Astrocyte (in vitro differentiated cells and primary cell): ENCODE measurements at regions not wholly inside any gene's neighbourhood (a gene's known extent, or its start where the extent isn't known, plus 50 kb on each side); places are given as distances from the start of the nearest gene placed in this dataset.
"Not testable (repeated sequence)": the region's sequence is repeated elsewhere in the genome, so short reads cannot be mapped to it uniquely, and the experiment has no call there.

Experiments
- DNase-seq: peaks from one replicate; pipeline ENCODE4 v3.0.0-alpha.2; 2010; ENCODE audit warnings: low read depth
- FAIRE-seq: peaks from 2 replicates; lab custom pipeline; 2011; peaks lifted over from hg19 to GRCh38; lab: Jason Lieb, UNC
- H2AFZ ChIP-seq: 2 replicates; pipeline ENCODE4 v1.6.0; 2012; ENCODE audit warnings: low read depth, low read length, inconsistent platforms
- H3K27ac ChIP-seq: 2 replicates; pipeline ENCODE4 v1.5.1; 2011; ENCODE audit warnings: low read depth, low read length, inconsistent platforms
- H3K27me3 ChIP-seq: 2 replicates; pipeline ENCODE4 v1.6.0; 2011; ENCODE audit warnings: low read length, inconsistent platforms; ENCODE audit not compliant: insufficient read depth
- H3K36me3 ChIP-seq: 2 replicates; pipeline ENCODE4 v1.5.1; 2011; ENCODE audit warnings: low read length, inconsistent platforms; ENCODE audit not compliant: insufficient read depth
- H3K4me1 ChIP-seq: 2 replicates; pipeline ENCODE4 v1.5.1; 2011; ENCODE audit warnings: low read length, inconsistent platforms; ENCODE audit not compliant: insufficient read depth
- H3K4me2 ChIP-seq: 2 replicates; pipeline ENCODE4 v1.6.0; 2012; ENCODE audit warnings: low read length, inconsistent platforms
- H3K4me3 ChIP-seq: 2 replicates; pipeline ENCODE4 v1.5.1; 2011; ENCODE audit warnings: low read depth, mild to moderate bottlenecking, low read length, inconsistent platforms; ENCODE audit not compliant: insufficient read depth
- H3K79me2 ChIP-seq: 2 replicates; pipeline ENCODE4 v1.6.0; 2012; ENCODE audit warnings: mild to moderate bottlenecking, low read length, inconsistent platforms; ENCODE audit not compliant: insufficient read depth
- H3K9ac ChIP-seq: 2 replicates; pipeline ENCODE4 v1.6.0; 2012; ENCODE audit warnings: mild to moderate bottlenecking, low read length, inconsistent platforms
- H3K9me3 ChIP-seq: 2 replicates; pipeline ENCODE4 v1.5.1; 2012; ENCODE audit warnings: low read depth, mild to moderate bottlenecking, low read length, inconsistent platforms; ENCODE audit not compliant: insufficient read depth
- H4K20me1 ChIP-seq: 2 replicates; pipeline ENCODE4 v1.6.0; 2012; ENCODE audit warnings: low read length, inconsistent platforms; ENCODE audit not compliant: insufficient read depth
- H3K27ac Mint-ChIP-seq: one replicate; pipeline ENCODE4 v1.8.0; 2021; ENCODE audit warnings: mild to moderate bottlenecking, mixed read lengths; ENCODE audit not compliant: unreplicated experiment
- H3K27me3 Mint-ChIP-seq: one replicate; pipeline ENCODE4 v1.8.0; 2021; ENCODE audit warnings: low read depth, mixed read lengths; ENCODE audit not compliant: unreplicated experiment
- H3K36me3 Mint-ChIP-seq: one replicate; pipeline ENCODE4 v1.8.0; 2021; ENCODE audit warnings: low read depth, mixed read lengths; ENCODE audit not compliant: unreplicated experiment
- H3K4me1 Mint-ChIP-seq: one replicate; pipeline ENCODE4 v1.8.0; 2021; ENCODE audit warnings: low read depth, mixed read lengths; ENCODE audit not compliant: unreplicated experiment
- H3K4me3 Mint-ChIP-seq: one replicate; pipeline ENCODE4 v1.8.0; 2021; ENCODE audit warnings: mild to moderate bottlenecking, moderate library complexity, mixed read lengths; ENCODE audit not compliant: unreplicated experiment
- H3K9me3 Mint-ChIP-seq: one replicate; pipeline ENCODE4 v1.8.0; 2021; ENCODE audit warnings: mild to moderate bottlenecking, mixed read lengths; ENCODE audit not compliant: unreplicated experiment

- not testable (repeated sequence) for H3K9me3 ChIP-seq, H3K4me2 ChIP-seq, H4K20me1 ChIP-seq, FAIRE-seq, H3K36me3 ChIP-seq, H3K36me3 Mint-ChIP-seq, H2AFZ ChIP-seq, H3K27me3 ChIP-seq, H3K4me1 Mint-ChIP-seq, H3K9me3 Mint-ChIP-seq, H3K4me3 Mint-ChIP-seq, H3K27ac Mint-ChIP-seq, H3K4me3 ChIP-seq, DNase-seq, H3K27me3 Mint-ChIP-seq, H3K4me1 ChIP-seq, H3K9ac ChIP-seq, H3K27ac ChIP-seq, H3K79me2 ChIP-seq
These were observed 134.2 kb upstream of the NBPF9 start for GRCh38 chr1:149237515-149237914.

GRCh38 chr1:149239897-149240508 lies 136.7 kb upstream of the NBPF9 start:
- H3K36me3 ChIP-seq, H3K4me2 ChIP-seq, H3K27ac Mint-ChIP-seq, H3K4me1 ChIP-seq, H3K9me3 Mint-ChIP-seq, H3K36me3 Mint-ChIP-seq, H4K20me1 ChIP-seq, H3K4me3 Mint-ChIP-seq, DNase-seq, FAIRE-seq, H3K9me3 ChIP-seq, H3K27ac ChIP-seq, H3K4me3 ChIP-seq, H3K27me3 Mint-ChIP-seq, H2AFZ ChIP-seq, H3K9ac ChIP-seq, H3K4me1 Mint-ChIP-seq, H3K79me2 ChIP-seq, H3K27me3 ChIP-seq: not testable (repeated sequence)

DNA sequence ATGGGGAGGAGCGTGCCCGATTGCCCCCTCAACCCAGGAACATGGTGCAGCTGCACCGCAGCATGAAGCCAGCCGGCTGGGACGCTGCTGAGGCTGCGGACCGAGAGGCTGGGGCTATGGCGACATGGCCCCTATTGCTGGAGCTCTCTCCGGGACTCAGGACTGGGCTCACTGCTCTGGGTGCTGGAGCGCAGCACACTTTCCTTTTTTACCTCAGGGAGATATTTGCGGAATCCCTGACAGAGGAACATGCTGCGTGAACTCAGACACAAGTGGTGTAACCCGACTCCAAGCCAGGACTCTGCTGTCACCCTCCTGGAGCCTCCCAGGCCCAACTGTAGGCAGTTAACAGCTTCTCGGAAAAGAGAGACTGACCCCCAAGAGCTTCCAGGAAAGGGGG lies 137.2 kb upstream of the NBPF9 start:
- not testable (repeated sequence) for H3K9me3 Mint-ChIP-seq, H3K27ac ChIP-seq, H3K4me1 ChIP-seq, H3K27me3 Mint-ChIP-seq, H3K4me2 ChIP-seq, H3K9me3 ChIP-seq, H2AFZ ChIP-seq, H3K36me3 ChIP-seq, H3K36me3 Mint-ChIP-seq, H3K4me1 Mint-ChIP-seq, H3K4me3 ChIP-seq, H3K27ac Mint-ChIP-seq, H3K9ac ChIP-seq, H3K4me3 Mint-ChIP-seq, H3K79me2 ChIP-seq, DNase-seq, H4K20me1 ChIP-seq, FAIRE-seq, H3K27me3 ChIP-seq

DNA sequence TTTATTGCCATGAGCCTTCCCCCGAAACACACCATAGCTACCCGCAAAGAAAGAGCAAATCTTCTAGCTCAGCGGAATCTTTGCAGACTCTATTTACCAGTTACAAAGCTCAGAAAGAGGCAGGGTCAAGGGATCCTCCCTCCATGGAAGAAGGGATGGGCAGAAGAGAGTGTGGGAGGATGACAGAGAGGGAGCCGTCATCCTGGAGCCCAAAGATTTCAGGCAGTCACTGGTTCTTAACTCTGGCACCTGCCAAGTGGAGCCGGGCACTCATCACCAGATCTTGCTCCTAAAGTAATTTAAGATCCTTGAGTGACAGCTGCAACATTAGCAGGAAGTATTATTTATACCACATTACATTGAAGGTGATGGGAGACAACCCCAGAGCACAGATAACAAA lies 137.9 kb upstream of the NBPF9 start:
- H3K4me3 ChIP-seq, H3K27me3 ChIP-seq, H3K27ac Mint-ChIP-seq, H3K9me3 ChIP-seq, FAIRE-seq, H3K36me3 ChIP-seq, H3K27me3 Mint-ChIP-seq, H2AFZ ChIP-seq, H3K4me1 Mint-ChIP-seq, DNase-seq, H3K36me3 Mint-ChIP-seq, H3K9ac ChIP-seq, H4K20me1 ChIP-seq, H3K4me1 ChIP-seq, H3K27ac ChIP-seq, H3K4me2 ChIP-seq, H3K4me3 Mint-ChIP-seq, H3K79me2 ChIP-seq, H3K9me3 Mint-ChIP-seq: not testable (repeated sequence)

- H3K9me3 Mint-ChIP-seq, H3K36me3 ChIP-seq, H3K27me3 ChIP-seq, H3K4me1 Mint-ChIP-seq, H3K27me3 Mint-ChIP-seq, FAIRE-seq, H3K4me2 ChIP-seq, H3K4me3 Mint-ChIP-seq, H3K4me3 ChIP-seq, H3K9me3 ChIP-seq, H2AFZ ChIP-seq, H3K79me2 ChIP-seq, H3K4me1 ChIP-seq, H4K20me1 ChIP-seq, H3K36me3 Mint-ChIP-seq, H3K9ac ChIP-seq, DNase-seq, H3K27ac Mint-ChIP-seq, H3K27ac ChIP-seq: not testable (repeated sequence)
These were observed 140.2 kb upstream of the NBPF9 start for GRCh38 chr1:149243572-149243971.

DNA sequence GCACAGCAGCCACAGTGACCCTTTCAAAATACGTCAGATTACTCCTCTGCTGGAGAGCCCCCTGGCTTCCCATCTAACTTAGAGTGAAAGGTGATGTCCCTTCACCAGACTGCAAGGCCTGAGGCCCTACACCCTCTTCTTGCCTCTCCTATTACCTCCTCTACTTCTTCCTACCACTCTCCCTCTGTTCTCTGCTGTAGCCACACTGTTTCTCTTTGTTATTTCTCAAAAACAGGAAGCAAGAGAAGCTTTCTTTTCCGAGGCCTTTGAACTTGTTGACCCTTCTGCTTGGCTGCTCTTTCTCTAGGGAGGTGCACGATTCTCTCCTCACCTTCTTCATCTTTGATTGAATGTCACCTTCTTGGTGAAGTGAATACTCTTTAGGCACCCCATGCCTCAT lies 141.3 kb upstream of the NBPF9 start:
- H3K9ac ChIP-seq, H3K27ac ChIP-seq, H3K27me3 Mint-ChIP-seq, H3K36me3 ChIP-seq, H3K79me2 ChIP-seq, H3K9me3 ChIP-seq, H3K4me1 Mint-ChIP-seq, FAIRE-seq, H3K27ac Mint-ChIP-seq, H3K27me3 ChIP-seq, H3K36me3 Mint-ChIP-seq, H4K20me1 ChIP-seq, DNase-seq, H3K9me3 Mint-ChIP-seq, H3K4me2 ChIP-seq, H3K4me3 Mint-ChIP-seq, H3K4me3 ChIP-seq, H2AFZ ChIP-seq, H3K4me1 ChIP-seq: not testable (repeated sequence)
